ENCODE measurements at regions not wholly inside any gene's neighbourhood (a gene's known extent, or its start where the extent isn't known, plus 50 kb on each side); places are given as distances from the start of the nearest gene placed in this dataset.

DNA sequence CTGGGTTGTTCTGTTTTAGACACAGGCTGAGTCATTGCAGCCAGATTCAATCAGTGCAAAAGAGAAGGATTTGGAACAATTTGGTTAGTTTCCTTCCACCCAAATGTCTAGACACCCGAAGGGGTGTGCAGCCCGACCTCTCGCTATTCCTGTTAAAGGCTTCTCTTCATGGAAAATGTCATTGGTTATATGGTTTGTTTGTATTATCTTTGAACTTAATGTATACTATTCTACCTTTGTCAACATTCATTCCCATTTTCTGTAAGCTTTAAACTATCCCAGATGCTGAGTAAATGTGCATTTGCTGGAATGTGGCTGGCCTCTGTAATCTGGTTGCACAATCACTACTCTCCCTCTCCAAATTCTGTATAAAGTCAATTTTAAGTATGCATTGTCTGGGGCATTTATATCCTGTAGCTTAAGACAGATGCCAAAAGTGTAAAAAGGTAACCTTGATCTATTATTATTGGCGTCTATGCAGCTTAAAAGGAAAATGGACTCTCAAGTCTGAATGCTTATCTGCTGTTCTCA lies 80.4 kb upstream of the RND3 start:
- Histone ChIP-seq H3K4me3 (no peak overlapping the region), H3K4me1 (replicated peaks in 1 of 2) (no peaks in the 10 kb centered on the region), H3K27ac (no peak overlapping the region)
- in situ Hi-C loops (cut with MboI; ENCODE audit: low pct_unique_long_range_greater_than_20kb in 2 of 9, low sequenced_read_pairs in 9 of 9, unreplicated experiment in 9 of 9): no loop called here
- peak in 3 of 8 experiments; percentile 58 to 77 (median 69) for ATAC-seq (replicated peaks in 6 of 8)
- WGBS, 10 experiments: 20 to 100% (median 92%) methylated on average over 1 to 4 of the region's 4 CpGs

DNA sequence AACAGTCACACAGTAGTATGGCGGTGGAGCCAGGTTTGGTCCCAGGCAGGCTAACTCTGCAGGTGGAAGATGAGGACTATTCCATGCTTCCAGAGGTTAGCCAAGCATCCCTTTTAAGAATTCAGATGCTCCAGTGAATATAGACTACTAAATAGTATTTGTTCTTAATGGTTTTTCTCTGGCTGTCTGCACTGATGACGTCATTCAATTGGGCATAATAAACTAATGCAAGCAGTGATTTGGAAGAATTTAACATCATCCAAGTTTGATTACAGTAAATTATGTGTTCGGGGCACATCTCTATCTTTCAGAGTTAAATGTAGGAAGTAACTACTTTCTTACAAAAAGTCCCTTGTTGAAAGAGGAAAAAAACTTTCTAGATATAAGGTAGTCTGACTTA lies 78.8 kb upstream of the RND3 start:
- Histone ChIP-seq H3K27ac (no peak overlapping the region), H3K4me3 (no peak overlapping the region), H3K4me1 (replicated peaks in 1 of 2) (no peaks in the 10 kb centered on the region)
- in situ Hi-C loops (cut with MboI; ENCODE audit: low pct_unique_long_range_greater_than_20kb in 2 of 9, low sequenced_read_pairs in 9 of 9, unreplicated experiment in 9 of 9): no loop called here
- ATAC-seq (replicated peaks in 6 of 8): peak in 1 of 8 experiments; percentile 28
- WGBS, 10 experiments: 10 to 100% (median 86%) methylated on average over 1 to 3 of the region's 3 CpGs; no CpG with 5 or more reads in 1 of the 10 experiments

DNA sequence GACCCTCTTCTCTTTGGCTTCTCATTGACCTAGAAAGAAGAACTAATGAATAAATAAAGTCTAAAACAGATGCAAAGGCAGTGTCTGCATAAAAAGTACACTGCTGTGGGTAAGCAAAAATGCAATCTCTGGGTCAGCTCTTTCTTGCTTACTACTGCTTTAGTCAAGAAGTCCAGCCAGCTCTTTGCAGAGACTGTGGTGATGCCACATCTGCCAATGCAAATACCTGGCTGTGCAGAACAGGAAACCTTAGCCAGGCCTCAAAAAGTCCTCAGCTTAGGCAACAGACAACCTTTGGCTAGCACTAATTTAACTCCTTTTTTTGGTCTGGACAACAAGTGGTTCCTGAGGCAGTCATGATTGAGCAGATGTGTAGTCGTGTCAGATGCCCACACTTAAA lies 73.6 kb upstream of the RND3 start:
- H3K27ac ChIP-seq: no peak overlapping the region
- H3K4me1 ChIP-seq (replicated peaks in 1 of 2): no peaks in the 10 kb centered on the region
- in situ Hi-C loops (cut with MboI; ENCODE audit: low pct_unique_long_range_greater_than_20kb in 2 of 9, low sequenced_read_pairs in 9 of 9, unreplicated experiment in 9 of 9): no loop called here
- WGBS, 10 experiments: 80 to 100% (median 100%) methylated on average over 1 of the region's 1 CpG; no CpG with 5 or more reads in 7 of the 10 experiments
- ATAC-seq (replicated peaks in 6 of 8): no peak
- no peak overlapping the region for H3K4me3 ChIP-seq

DNA sequence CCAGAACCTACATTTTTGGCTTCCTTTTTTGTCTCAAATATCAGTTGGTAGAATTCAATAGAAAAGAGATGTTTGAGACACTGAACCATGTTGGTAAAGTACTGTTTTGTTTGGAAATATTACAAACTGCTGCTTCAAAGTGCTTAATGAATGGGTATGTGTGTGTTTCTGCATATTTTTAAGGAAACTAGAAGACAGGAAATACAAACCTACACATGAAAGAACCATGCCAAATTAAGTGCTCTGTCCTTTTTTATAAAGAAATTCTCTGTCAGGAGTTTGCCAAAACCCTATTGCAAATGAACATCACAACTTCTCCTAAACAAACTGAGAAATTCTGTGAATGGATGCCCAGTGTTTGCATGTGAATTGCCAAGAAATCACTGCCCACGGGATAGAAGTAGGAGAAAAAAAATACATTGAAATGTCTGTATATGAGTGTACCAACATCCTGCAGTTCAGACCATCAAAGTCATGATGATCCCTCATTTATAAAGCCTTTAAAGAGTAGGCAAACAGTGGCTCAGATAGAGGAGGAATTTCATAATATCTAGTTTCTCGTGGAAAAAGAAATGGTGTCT lies 69.6 kb upstream of the RND3 start:
- H3K27ac ChIP-seq: no peak overlapping the region
- no peaks in the 10 kb centered on the region for H3K4me1 ChIP-seq (replicated peaks in 1 of 2)
- whole genome bisulfite sequencing, 10 experiments: 0 to 100% (median 52%) methylated on average over 1 to 2 of the region's 2 CpGs
- in situ Hi-C loops (cut with MboI; ENCODE audit: low pct_unique_long_range_greater_than_20kb in 2 of 9, low sequenced_read_pairs in 9 of 9, unreplicated experiment in 9 of 9): no loop called here
- ATAC-seq (replicated peaks in 6 of 8): no peak
- no peak overlapping the region for H3K4me3 ChIP-seq

DNA sequence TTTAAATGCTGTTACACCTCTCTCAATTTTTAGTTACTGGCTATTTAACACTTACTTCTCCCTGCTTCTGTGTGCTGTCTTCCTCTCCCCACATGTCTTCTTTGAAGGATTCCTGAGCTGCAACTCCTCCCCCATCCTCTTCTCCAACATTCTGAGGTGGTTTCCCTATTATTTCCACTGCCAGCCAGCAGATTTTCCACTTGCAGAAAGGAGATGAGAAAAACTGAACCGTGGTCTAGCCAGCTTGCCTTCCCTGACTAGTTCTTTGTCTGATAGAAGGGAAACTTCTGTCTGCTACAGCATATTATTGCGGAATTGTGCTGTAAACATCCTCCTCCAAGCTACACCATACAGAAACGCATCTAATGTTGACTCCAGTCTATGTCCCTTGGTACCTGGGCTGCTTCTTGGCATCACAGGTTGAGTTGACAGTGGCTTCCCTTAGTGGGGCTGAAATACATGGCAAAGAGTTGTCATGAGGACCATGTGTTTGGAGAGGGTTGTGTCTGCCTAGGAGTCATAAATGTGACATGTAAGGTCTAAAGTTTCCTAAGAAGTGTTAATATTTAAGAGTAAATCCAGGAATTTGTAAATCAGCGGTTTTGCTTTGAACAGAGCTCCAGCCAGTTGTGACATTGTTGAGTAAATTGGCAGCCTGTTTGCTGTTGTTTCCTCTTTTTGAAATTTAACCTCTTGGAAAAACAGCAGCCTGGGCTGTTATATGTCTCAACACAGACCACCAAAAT lies 68.3 kb upstream of the RND3 start:
- no peaks in the 10 kb centered on the region for H3K4me1 ChIP-seq (replicated peaks in 1 of 2)
- H3K4me3 ChIP-seq: no peak overlapping the region
- peak in 1 of 8 experiments; percentile 45 for ATAC-seq (replicated peaks in 6 of 8)
- 13 to 100% (median 92%) methylated on average over 1 to 4 of the region's 4 CpGs; no CpG with 5 or more reads in 1 of the 10 experiments for WGBS, 10 experiments
- H3K27ac ChIP-seq: no peak overlapping the region
- in situ Hi-C loops (cut with MboI; ENCODE audit: low pct_unique_long_range_greater_than_20kb in 2 of 9, low sequenced_read_pairs in 9 of 9, unreplicated experiment in 9 of 9): no loop called here

DNA sequence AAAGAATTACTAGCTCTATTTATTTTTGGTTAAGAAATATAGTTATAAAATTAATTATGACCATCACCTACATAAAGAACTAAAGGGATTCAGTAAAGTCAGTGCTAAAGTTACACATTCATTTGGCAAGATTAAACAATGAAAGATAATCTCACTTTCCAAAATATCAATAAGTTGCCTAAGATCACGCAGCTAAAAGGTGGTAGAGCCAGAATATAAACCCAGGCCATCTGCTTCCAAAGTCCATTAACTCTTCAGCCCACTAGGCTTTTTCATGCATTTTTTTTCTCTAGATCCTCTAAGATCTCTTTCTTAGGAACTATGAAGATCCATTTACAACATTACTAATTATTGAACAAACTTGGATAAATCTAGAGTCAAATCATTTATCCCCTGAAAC lies 66.6 kb upstream of the RND3 start:
- ATAC-seq (replicated peaks in 6 of 8): no peak
- no peaks in the 10 kb centered on the region for H3K4me1 ChIP-seq (replicated peaks in 1 of 2)
- in situ Hi-C loops (cut with MboI; ENCODE audit: low pct_unique_long_range_greater_than_20kb in 2 of 9, low sequenced_read_pairs in 9 of 9, unreplicated experiment in 9 of 9): no loop called here
- no peak overlapping the region for H3K27ac ChIP-seq
- H3K4me3 ChIP-seq: no peak overlapping the region
- 0 to 100% (median 96%) methylated on average over 1 of the region's 1 CpG; no CpG with 5 or more reads in 2 of the 10 experiments for WGBS, 10 experiments

DNA sequence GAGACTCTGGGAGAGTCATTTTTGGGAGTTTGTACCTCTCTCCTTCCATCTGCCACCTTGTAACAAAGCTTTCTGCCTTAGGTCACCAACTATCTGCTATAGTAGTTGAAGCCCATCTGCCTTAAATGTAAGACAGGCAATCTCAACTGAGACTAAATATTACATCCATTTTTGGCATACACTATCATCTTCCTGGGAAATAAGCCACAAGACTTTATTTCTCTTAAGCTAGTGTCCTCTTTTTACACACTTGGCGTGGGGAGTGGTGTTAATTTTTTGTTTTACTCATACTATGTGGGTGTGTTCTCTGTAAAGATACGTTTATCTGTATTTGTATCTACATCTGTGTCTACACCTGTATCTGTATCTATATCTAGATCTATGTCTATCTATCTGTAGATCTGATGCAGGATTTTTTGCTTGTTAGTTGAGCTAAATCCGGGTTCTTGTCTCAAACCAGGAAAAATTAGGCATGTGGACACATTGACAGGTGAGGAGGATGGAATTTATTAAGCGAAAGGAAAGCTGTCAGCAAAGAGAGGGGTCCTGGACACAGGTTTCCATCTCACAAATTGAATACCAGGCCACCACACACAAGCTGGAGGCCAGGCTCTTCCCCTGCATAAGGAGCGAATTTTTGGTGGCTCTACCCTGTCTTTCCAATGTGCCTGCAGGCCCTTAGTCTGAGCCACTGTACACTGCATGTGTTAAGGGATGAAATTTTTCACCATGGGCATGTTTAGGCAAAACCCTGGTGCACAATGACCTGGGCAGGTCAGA lies 64.8 kb upstream of the RND3 start:
- WGBS, 10 experiments: 83 to 100% (median 87%) methylated on average over 1 to 5 of the region's 5 CpGs; no CpG with 5 or more reads in 2 of the 10 experiments
- no peaks in the 10 kb centered on the region for H3K4me1 ChIP-seq (replicated peaks in 1 of 2)
- in situ Hi-C loops (cut with MboI; ENCODE audit: low pct_unique_long_range_greater_than_20kb in 2 of 9, low sequenced_read_pairs in 9 of 9, unreplicated experiment in 9 of 9): no loop called here
- ATAC-seq (replicated peaks in 6 of 8): peak in 2 of 8 experiments; percentile 35 to 41
- H3K4me3 ChIP-seq: no peak overlapping the region
- H3K27ac ChIP-seq: no peak overlapping the region

DNA sequence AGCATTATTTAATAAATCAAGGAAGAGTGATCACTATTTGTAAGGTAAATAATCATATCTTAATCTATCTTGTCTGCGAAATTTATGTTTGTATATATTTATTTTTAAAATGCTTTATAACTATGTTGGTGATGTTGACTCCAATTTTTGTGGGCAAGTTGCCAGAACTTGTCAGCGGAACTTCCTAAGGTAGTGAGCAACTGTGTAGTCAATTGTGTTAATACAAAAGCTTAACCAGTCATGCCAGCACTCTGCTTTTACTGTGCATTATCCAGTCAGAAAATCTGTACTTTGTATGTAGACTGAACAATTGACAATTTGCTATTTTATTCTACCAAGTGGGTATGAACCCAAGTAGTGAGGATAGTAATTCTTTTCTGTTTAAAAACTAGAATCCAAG lies 61.9 kb upstream of the RND3 start:
- no peak overlapping the region for H3K27ac ChIP-seq
- H3K4me3 ChIP-seq: no peak overlapping the region
- WGBS, 10 experiments: 67 to 100% (median 91%) methylated on average over 1 to 2 of the region's 2 CpGs; no CpG with 5 or more reads in 1 of the 10 experiments
- H3K4me1 ChIP-seq (replicated peaks in 1 of 2): no peaks in the 10 kb centered on the region
- in situ Hi-C loops (cut with MboI; ENCODE audit: low pct_unique_long_range_greater_than_20kb in 2 of 9, low sequenced_read_pairs in 9 of 9, unreplicated experiment in 9 of 9): no loop called here
- no peak for ATAC-seq (replicated peaks in 6 of 8)

DNA sequence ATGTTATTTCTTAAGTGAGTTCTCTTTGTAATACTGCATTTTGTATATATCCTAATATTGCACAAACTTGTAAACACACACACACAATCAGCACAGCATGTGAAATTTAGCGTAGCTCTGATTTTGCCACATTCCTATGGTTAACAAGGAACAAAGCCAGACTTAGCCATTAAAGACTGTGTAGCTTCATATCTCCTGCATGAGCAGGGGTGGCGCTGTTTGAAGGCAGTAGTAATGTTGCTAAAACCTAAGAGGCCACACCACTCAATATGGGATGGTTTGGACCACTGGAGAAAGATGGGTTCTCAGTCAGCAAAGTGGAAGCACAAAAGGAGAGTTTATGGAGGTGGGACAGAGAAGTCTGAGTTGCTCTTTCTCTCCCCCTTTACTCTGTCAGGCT lies 61.1 kb upstream of the RND3 start:
- H3K27ac ChIP-seq: no peak overlapping the region
- WGBS, 10 experiments: 67 to 100% (median 89%) methylated on average over 1 to 2 of the region's 2 CpGs; no CpG with 5 or more reads in 4 of the 10 experiments
- ATAC-seq (replicated peaks in 6 of 8): peak in 3 of 8 experiments; percentile 45 to 67 (median 55)
- no peak overlapping the region for H3K4me3 ChIP-seq
- in situ Hi-C loops (cut with MboI; ENCODE audit: low pct_unique_long_range_greater_than_20kb in 2 of 9, low sequenced_read_pairs in 9 of 9, unreplicated experiment in 9 of 9): no loop called here
- H3K4me1 ChIP-seq (replicated peaks in 1 of 2): no peaks in the 10 kb centered on the region

DNA sequence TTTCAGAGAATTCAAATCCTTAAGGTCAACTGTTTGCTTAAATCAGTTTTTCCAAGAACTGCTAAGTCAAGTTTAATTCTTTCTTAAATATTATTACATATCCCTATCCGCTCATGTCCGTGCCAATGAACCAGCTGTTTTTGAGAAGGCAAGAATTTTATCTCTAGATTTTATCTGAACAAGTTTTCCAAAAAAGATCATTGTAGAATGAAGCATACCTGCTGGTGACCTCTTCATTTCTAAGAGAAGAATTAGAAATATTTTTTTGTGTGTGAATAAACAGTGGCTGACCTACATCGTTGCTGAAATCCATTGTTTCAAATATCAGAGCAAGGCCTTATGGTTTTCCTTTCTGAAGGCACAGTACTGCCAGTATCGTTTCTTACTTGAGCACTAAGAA lies 58.4 kb upstream of the RND3 start:
- in situ Hi-C loops (cut with MboI; ENCODE audit: low pct_unique_long_range_greater_than_20kb in 2 of 9, low sequenced_read_pairs in 9 of 9, unreplicated experiment in 9 of 9): no loop called here
- ATAC-seq (replicated peaks in 6 of 8): no peak
- Histone ChIP-seq H3K27ac (no peak overlapping the region), H3K4me1 (replicated peaks in 1 of 2) (no peaks in the 10 kb centered on the region), H3K4me3 (no peak overlapping the region)
- 69 to 97% (median 89%) methylated on average over 2 to 4 of the region's 4 CpGs; no CpG with 5 or more reads in 1 of the 10 experiments for WGBS, 10 experiments

DNA sequence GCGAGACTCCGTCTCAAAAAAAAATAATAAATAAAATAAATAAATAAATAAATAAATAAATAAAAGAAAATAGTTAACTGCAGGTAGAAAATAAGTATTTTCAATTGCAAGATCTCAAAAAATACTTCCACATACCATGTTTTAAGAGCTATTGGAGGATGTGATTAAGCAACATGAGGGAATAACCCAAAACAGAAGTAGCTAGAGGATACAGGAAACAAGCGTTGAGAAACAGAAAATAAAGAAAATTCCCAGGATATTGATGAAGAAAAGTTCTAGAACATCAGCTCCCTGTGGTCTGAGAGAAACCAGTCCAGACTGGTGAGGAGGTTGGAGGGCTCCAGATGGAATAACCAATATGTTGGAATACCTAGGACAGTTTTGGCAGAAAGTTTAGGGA lies 57.3 kb upstream of the RND3 start:
- Histone ChIP-seq H3K4me1 (replicated peaks in 1 of 2) (no peaks in the 10 kb centered on the region), H3K27ac (no peak overlapping the region), H3K4me3 (no peak overlapping the region)
- in situ Hi-C loops (cut with MboI; ENCODE audit: low pct_unique_long_range_greater_than_20kb in 2 of 9, low sequenced_read_pairs in 9 of 9, unreplicated experiment in 9 of 9): no loop called here
- 40 to 100% (median 98%) methylated on average over 1 to 3 of the region's 3 CpGs for WGBS, 10 experiments
- ATAC-seq (replicated peaks in 6 of 8): no peak

DNA sequence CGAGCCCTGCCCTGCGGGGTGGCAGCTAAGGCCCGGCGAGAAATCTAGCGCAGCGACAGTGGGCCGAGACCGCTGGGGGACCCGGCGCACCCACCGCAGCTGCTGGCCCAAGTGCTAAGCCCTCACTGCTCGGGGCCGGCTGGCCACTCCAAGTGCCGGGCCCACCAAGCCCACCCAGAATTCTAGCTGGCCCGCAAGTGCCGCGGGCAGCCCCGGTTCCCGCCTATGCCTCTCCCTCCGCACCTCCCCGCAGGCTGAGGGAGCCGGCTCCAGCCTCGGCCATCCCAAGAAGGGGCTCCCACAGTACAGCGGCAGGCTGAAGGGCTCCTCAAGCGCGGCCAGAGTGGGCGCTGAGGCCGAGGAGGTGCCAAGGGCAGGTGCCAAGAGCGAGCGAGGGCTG lies 55.2 kb upstream of the RND3 start:
- Histone ChIP-seq H3K27ac (no peak overlapping the region), H3K4me3 (no peak overlapping the region), H3K4me1 (replicated peaks in 1 of 2) (no peaks in the 10 kb centered on the region)
- 95 to 100% (median 100%) methylated on average over 1 to 7 of the region's 30 CpGs; no CpG with 5 or more reads in 6 of the 10 experiments for WGBS, 10 experiments
- no peak for ATAC-seq (replicated peaks in 6 of 8)
- in situ Hi-C loops (cut with MboI; ENCODE audit: low pct_unique_long_range_greater_than_20kb in 2 of 9, low sequenced_read_pairs in 9 of 9, unreplicated experiment in 9 of 9): no loop called here

DNA sequence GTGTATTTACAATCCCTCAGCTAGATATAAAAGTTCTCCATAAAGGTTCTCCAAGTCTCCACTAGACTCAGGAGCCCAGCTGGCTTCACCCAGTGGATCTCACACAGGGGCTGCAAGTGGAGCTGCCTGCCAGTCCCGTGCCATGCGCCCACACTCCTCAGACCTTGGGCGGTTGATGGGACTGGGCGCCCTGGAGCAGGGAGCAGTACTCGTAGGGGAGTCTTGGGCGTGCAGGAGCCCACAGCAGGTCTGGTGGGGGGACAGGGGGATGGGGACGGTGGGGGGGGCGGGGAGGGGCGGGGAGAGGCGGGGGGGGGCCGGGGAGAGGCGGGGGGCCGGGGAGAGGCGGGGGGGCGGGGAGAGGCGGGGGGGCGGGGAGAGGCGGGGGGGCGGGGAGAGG lies 54.7 kb upstream of the RND3 start:
- Histone ChIP-seq H3K4me1 (replicated peaks in 1 of 2) (no peaks in the 10 kb centered on the region), H3K4me3 (no peak overlapping the region), H3K27ac (no peak overlapping the region)
- no CpG with 5 or more reads among the region's 19 CpGs for WGBS, 10 experiments
- in situ Hi-C loops (cut with MboI; ENCODE audit: low pct_unique_long_range_greater_than_20kb in 2 of 9, low sequenced_read_pairs in 9 of 9, unreplicated experiment in 9 of 9): no loop called here
- no peak for ATAC-seq (replicated peaks in 6 of 8)

Measured in motor neuron (in vitro differentiated cells).